ENCODE measurements at regions not wholly inside any gene's neighbourhood (a gene's known extent, or its start where the extent isn't known, plus 50 kb on each side); places are given as distances from the start of the nearest gene placed in this dataset.
A peak's percentile ranks its signal among the peaks of the same experiment; 100 is the strongest.
"Not testable (repeated sequence)": the region's sequence is repeated elsewhere in the genome, so short reads cannot be mapped to it uniquely, and the experiment has no call there.

GRCh38 chr5:129163810-129164378 lies 69.3 kb downstream of the ISOC1 start:
- no peak for DNase-seq (ENCODE audit: low read depth)

DNA sequence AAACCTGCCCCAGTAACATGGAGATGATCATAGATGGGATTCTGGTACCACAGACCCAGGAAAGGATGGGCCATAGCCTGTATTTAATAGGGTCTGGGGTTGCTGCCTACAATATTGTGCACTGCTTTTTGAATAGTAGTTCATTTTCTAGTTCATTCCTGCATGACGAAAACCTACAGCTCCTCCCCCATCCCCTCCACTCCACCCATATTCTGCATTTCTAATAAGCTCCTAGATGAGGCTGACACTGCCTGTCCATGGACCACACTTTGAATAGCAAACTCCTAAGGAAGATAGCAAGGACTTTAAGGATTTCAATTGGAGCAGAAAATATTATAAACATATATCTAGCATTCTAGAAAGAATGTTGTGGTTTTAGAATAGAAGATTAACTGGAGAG lies 75.5 kb downstream of the ISOC1 start:
- DNase-seq (ENCODE audit: low read depth) = no peak

- no peak for DNase-seq (ENCODE audit: low read depth)
Measured at GRCh38 chr5:129171194-129171944, 76.8 kb downstream of the ISOC1 start.

DNA sequence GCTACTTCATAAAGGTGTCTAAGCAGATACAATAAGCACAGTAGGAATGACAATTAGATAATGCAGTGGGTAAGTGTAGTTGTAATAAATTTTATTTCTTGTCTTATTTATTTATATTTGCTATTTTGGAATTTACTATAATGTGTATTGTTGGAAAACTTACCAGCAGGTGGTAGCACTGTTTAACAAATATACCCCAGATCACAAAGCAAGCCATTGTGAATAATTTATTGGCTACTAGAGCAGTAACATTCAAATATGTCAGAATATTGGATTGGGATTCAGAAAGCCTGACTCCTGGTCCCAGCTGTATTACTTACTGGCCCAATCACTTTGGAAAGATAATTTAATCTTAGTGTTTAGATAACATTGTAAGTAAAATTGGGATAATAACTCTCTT lies 78.0 kb downstream of the ISOC1 start:
- peak; percentile 6 for DNase-seq (ENCODE audit: low read depth)

GRCh38 chr5:129173771-129174170 lies 79.2 kb downstream of the ISOC1 start:
- no peak for DNase-seq (ENCODE audit: low read depth)

DNA sequence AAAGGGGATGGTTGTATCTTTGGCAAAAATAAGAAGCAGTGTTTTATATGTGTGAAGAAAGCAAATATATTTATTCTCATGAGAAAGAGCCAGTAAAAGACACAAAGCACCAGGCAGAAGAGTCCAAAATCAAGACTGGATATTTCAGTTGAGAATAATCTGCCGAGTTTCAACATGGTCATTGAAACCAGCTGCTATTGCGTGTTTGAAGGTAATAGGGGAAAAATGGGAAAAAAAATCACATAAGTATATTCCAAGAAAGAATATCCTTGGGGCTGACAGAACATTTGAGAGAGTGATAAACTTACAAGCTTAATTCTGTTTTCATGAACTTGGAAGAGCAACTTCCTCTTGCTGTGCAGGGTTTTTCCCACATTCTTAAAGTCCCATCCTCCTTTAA lies 79.9 kb downstream of the ISOC1 start:
- no peak for DNase-seq (ENCODE audit: low read depth)

DNA sequence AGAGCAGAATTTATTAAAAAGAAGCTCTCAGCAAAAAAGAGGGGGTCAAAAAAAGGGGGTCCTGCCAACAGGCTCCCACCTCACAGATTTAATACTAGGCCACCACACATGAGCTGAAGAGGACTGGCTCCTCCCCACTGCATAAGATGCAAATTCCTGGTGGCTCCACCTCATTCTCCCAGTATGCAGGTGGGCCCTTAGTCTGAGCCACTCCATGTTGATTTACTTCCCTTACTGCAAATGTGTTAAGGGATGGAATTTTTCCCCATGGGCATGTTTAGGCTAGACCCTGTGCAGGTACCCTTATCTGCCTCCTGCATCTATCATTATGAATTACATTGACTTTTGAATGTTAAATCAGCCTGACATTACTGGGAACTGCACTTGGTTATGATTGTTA lies 82.9 kb downstream of the ISOC1 start:
- DNase-seq (ENCODE audit: low read depth) = no peak

- no peak for DNase-seq (ENCODE audit: low read depth)
Measured at GRCh38 chr5:129199308-129199707, 104.8 kb downstream of the ISOC1 start.

GRCh38 chr5:129204525-129204924 lies 110.0 kb downstream of the ISOC1 start:
- peak; percentile 22 for DNase-seq (ENCODE audit: low read depth)

GRCh38 chr5:129216001-129216400 lies 121.5 kb downstream of the ISOC1 start:
- peak; percentile 3 for DNase-seq (ENCODE audit: low read depth)

GRCh38 chr5:129217179-129217578 lies 122.6 kb downstream of the ISOC1 start:
- DNase-seq (ENCODE audit: low read depth) = no peak

DNA sequence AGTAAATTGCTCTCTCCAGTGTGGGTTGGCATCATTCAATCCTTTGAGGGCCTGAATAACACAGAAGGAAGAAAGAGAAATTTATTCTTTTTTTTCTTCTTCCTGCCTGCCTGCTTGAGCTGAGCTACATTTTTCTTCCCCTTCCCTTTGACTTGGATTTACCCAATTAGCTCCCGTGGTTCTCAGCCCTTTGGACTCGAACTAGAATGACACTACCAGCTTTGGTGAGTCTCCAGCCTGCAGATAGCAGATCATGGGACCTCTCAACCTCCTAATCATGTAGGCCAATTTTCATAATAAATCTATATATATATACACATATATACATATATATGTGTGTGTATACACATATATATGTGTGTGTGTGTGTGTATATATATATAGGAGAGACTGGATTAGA lies 128.6 kb downstream of the ISOC1 start:
- DNase-seq (ENCODE audit: low read depth) = no peak

- no peak for DNase-seq (ENCODE audit: low read depth)
Measured at GRCh38 chr5:129228577-129228976, 134.0 kb downstream of the ISOC1 start.

GRCh38 chr5:129241755-129242154 lies 147.2 kb downstream of the ISOC1 start:
- DNase-seq (ENCODE audit: low read depth) = no peak

DNA sequence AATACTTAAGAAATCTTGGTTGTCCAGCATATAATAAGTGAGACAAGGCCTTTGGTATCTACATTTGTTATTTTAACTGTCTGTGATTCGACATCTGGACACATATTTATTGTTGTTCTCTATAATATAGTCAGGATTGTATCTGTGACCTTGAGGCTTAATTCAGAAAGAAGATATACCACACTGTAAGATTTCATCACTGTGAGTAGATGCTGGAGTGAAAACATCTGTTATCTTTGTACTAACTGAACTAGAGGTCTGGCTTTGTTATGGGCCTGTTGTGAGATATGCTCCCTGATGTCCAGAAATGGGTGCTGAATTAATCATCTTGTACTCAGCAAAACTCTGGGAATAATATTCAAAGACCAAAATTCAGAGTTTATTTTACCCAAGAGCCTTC lies 148.5 kb downstream of the ISOC1 start:
- DNase-seq (ENCODE audit: low read depth) = no peak

DNA sequence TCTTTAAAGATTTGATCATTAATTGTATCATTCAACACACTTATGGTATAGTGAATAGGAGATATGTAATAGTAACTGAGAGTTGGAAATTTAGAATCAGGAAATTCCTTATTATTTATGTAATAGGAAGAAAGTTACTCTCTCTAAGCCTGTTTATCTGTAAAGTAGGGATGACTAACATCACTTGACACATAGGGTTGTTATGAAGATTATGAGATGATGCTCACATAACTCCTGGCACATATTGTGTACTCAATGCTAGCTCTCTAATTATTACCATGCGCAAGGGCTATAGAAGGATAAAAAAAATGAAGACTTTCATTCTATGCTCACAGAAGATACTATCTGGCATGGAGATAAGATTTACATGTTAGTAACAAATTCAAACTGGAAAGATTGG lies 149.9 kb downstream of the ISOC1 start:
- DNase-seq (ENCODE audit: low read depth) = no peak

- DNase-seq (ENCODE audit: low read depth) = no peak
Measured at GRCh38 chr5:129245489-129245888, 150.9 kb downstream of the ISOC1 start.

GRCh38 chr5:129246088-129246487 lies 151.5 kb downstream of the ISOC1 start:
- DNase-seq (ENCODE audit: low read depth) = no peak

- DNase-seq (ENCODE audit: low read depth) = no peak
Measured at GRCh38 chr5:129249886-129250285, 155.3 kb downstream of the ISOC1 start.

DNA sequence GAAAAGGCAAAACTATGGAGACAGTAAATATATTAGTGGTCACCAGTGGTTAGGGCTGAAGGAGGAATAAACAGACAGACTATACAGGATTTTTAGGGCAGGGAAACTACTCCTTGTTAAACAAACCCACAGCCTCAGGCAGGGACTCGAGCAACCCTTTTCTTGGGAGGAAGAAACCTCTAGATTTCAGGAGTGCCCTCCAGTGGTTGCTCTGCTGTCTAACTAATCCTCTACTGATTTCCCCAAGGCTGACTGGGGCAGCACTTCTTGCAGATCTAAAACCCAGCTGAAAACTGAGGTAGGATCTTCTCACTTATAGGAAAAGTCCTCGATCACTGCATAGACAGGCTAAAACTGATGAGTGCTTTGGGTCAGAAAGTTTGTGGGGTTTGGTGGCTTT lies 176.8 kb downstream of the ISOC1 start:
- DNase-seq (ENCODE audit: low read depth) = peak; percentile 19

- no peak for DNase-seq (ENCODE audit: low read depth)
Measured at GRCh38 chr5:129284010-129284409, 176.1 kb upstream of the ADAMTS19 start.

DNA sequence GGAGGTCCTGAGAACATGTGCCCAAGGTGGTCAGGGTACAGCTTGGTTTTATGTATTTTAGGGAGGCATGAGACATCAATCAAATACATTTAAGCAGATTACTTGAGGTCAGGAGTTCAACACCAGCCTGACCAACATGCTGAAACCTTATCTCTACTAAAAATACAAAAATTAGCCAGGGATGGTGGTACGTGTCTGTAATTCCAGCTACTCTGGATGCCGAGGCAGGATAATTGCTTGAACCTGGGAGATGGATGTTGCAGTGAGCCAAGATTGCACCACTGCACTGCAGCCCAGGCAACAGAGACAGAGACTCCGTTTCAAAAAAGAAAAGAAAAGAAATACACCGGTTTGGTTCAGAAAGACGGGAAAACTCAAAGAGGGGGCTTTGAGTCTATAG lies 165.9 kb upstream of the ADAMTS19 start:
- DNase-seq (ENCODE audit: low read depth) = not testable (repeated sequence)

- DNase-seq (ENCODE audit: low read depth) = no peak
Measured at GRCh38 chr5:129306725-129307124, 153.4 kb upstream of the ADAMTS19 start.

Data from HT1080 (cell line).